MM.1S (cell line): ENCODE measurements at regions not wholly inside any gene's neighbourhood (a gene's known extent, or its start where the extent isn't known, plus 50 kb on each side); places are given as distances from the start of the nearest gene placed in this dataset.

ENCODE experiments used
- CTCF ChIP-seq: fragments of 300-600 bp; sonication (generic); IDR thresholded peaks from 2 replicates; pipeline ENCODE4 v1.5.1; 2016; ENCODE audit warnings: antibody characterized with exemption, low read length, mixed read lengths
- EZH2phosphoT487 ChIP-seq: fragments of 300-600 bp; sonication (generic); IDR thresholded peaks from 2 replicates; pipeline ENCODE4 v1.6.1; 2018; ENCODE audit warnings: antibody characterized with exemption, low read length

GRCh38 chr5:126358525-126358924 is 64.7 kb upstream of the GRAMD2B start:
- TF ChIP-seq CTCF, result no peak
- no peak for TF ChIP-seq EZH2phosphoT487
